DND-41 (cell line): ENCODE measurements at regions not wholly inside any gene's neighbourhood (a gene's known extent, or its start where the extent isn't known, plus 50 kb on each side); places are given as distances from the start of the nearest gene placed in this dataset.

Experiments
- ATAC-seq: fragments of 200-7000 bp; cut with Tn5 transposase; 3 replicates; pipeline ENCODE4 v1.9.1; 2021; ENCODE audit warnings: low read depth; ENCODE audit not compliant: insufficient read depth
- DNase-seq: peaks from one replicate; pipeline ENCODE4 v3.0.0-alpha.2; 2020
- H2AFZ ChIP-seq: 2 replicates; pipeline ENCODE4 v1.6.0; 2012; ENCODE audit warnings: low read depth, low read length
- H3K27ac ChIP-seq: 2 replicates; pipeline ENCODE4 v1.5.1; 2012; ENCODE audit warnings: low read length, inconsistent platforms
- H3K27me3 ChIP-seq: fragments of 200-600 bp; sonication (generic); 2 replicates; pipeline ENCODE4 v1.6.0; 2012; ENCODE audit warnings: low read length, mild to moderate bottlenecking, inconsistent platforms; ENCODE audit not compliant: insufficient read depth, poor library complexity
- H3K36me3 ChIP-seq: 2 replicates; pipeline ENCODE4 v1.5.1; 2012; ENCODE audit warnings: low read length, inconsistent platforms; ENCODE audit not compliant: insufficient read depth
- H3K4me1 ChIP-seq: 2 replicates; pipeline ENCODE4 v1.5.1; 2012; ENCODE audit warnings: mild to moderate bottlenecking, low read length; ENCODE audit not compliant: insufficient read depth
- H3K4me2 ChIP-seq: 2 replicates; pipeline ENCODE4 v1.6.0; 2012; ENCODE audit warnings: mild to moderate bottlenecking, moderate library complexity, low read length, inconsistent platforms; ENCODE audit not compliant: insufficient read depth
- H3K4me3 ChIP-seq, 2 experiments: fragments of 200-600 bp in 1 of 2; shearing (Covaris generic) in 1 of 2; 2 replicates each; pipeline ENCODE4 v1.5.1; 2012 to 2016; ENCODE audit warnings: inconsistent platforms in 2 of 2, low read length in 2 of 2, mild to moderate bottlenecking in 2 of 2, low read depth in 1 of 2, moderate library complexity in 1 of 2
- H3K79me2 ChIP-seq: 2 replicates; pipeline ENCODE4 v1.6.0; 2012; ENCODE audit warnings: low read length, inconsistent platforms; ENCODE audit not compliant: insufficient read depth
- H3K9ac ChIP-seq: 2 replicates; pipeline ENCODE4 v1.6.0; 2012; ENCODE audit warnings: low read depth, mild to moderate bottlenecking, inconsistent platforms, low read length, moderate library complexity
- H3K9me3 ChIP-seq: 2 replicates; pipeline ENCODE4 v1.5.1; 2012; ENCODE audit warnings: low read length, moderate library complexity, mild to moderate bottlenecking, inconsistent platforms; ENCODE audit not compliant: insufficient read depth, severe bottlenecking
- H4K20me1 ChIP-seq: 2 replicates; pipeline ENCODE4 v1.6.0; 2012; ENCODE audit warnings: low read length; ENCODE audit not compliant: insufficient read depth
- EZH2 ChIP-seq: IDR thresholded peaks from 3 replicates; pipeline ENCODE4 v1.6.1; 2012; ENCODE audit warnings: borderline replicate concordance, low read depth, mild to moderate bottlenecking, moderate library complexity, low read length, inconsistent platforms; ENCODE audit not compliant: severe bottlenecking
- TF ChIP-seq, protein P1 (sequence below): IDR thresholded peaks from 2 replicates; pipeline ENCODE4 v1.5.1; 2012; ENCODE audit warnings: borderline replicate concordance, low read length, moderate library complexity, mild to moderate bottlenecking; ENCODE audit not compliant: poor library complexity, severe bottlenecking; ENCODE audit errors: extremely low read depth

DNA sequence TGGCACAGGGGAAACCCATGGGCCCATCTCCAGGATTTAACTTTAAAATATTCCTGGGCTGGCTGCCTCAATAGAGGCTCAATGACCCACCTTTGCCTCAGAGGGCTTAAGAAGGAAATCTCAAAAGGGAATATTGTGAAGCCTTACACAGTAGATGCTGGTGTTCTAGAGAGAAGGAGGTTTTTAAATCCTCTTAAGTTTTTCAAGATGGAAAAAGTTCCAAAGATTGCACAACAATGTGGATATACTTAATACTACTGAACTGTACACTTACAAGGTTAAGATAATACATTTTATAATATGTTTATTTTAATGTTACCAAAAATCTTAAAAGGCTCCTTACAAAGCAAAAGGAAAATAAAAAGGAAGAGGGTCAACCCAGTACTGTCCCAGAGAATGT is 54.9 kb upstream of the LCLAT1 start:
- H3K4me3 ChIP-seq = no peak overlapping the region
- no peaks in the 10 kb centered on the region for H4K20me1 ChIP-seq
- no peaks in the 10 kb centered on the region for H3K79me2 ChIP-seq
- TF ChIP-seq EZH2 = no peak
- no peak overlapping the region for H3K9ac ChIP-seq
- peaks cover 3% of the 10 kb centered on the region; the same call in 1 of the 2 replicates for H3K4me1 ChIP-seq
- H3K27me3 ChIP-seq = no peaks in the 10 kb centered on the region
- no peaks in the 10 kb centered on the region for H3K36me3 ChIP-seq
- DNase-seq (no peak), ATAC-seq (no peak)
- H3K27ac ChIP-seq = no peak overlapping the region
- H2AFZ ChIP-seq = no peak overlapping the region
- no peaks in the 10 kb centered on the region for H3K9me3 ChIP-seq
- H3K4me2 ChIP-seq = no peak overlapping the region

DNA sequence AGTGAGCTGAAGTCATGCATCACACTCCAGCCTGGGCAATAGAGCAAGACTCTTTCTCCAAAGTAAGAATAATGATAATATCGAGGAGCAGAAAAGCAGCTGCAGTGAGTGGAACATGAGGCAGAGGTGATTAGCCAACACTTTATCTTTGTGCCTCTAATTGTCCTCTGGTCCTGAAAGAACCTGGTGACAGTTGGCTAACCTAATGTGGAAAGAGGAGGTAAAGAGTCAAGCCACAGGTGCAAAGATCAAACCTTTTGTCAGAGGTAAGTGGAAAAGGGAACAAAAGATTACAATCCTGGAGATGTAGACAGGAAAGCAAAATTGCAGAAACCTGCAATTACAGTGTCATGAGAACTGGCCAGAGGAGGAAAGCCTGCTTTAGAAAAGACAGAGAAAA is 53.5 kb upstream of the LCLAT1 start:
- no peak overlapping the region for H3K9ac ChIP-seq
- no peaks in the 10 kb centered on the region for H4K20me1 ChIP-seq
- no peaks in the 10 kb centered on the region for H3K79me2 ChIP-seq
- H3K4me1 ChIP-seq = peaks cover 3% of the 10 kb centered on the region; the same call in 1 of the 2 replicates
- no peaks in the 10 kb centered on the region for H3K27me3 ChIP-seq
- ATAC-seq = no peak
- DNase-seq = no peak
- H2AFZ ChIP-seq = no peak overlapping the region
- no peak overlapping the region for H3K27ac ChIP-seq
- H3K4me2 ChIP-seq = no peak overlapping the region
- no peak overlapping the region for H3K4me3 ChIP-seq
- no peaks in the 10 kb centered on the region for H3K36me3 ChIP-seq
- no peak for TF ChIP-seq EZH2
- TF ChIP-seq, protein P1, sequence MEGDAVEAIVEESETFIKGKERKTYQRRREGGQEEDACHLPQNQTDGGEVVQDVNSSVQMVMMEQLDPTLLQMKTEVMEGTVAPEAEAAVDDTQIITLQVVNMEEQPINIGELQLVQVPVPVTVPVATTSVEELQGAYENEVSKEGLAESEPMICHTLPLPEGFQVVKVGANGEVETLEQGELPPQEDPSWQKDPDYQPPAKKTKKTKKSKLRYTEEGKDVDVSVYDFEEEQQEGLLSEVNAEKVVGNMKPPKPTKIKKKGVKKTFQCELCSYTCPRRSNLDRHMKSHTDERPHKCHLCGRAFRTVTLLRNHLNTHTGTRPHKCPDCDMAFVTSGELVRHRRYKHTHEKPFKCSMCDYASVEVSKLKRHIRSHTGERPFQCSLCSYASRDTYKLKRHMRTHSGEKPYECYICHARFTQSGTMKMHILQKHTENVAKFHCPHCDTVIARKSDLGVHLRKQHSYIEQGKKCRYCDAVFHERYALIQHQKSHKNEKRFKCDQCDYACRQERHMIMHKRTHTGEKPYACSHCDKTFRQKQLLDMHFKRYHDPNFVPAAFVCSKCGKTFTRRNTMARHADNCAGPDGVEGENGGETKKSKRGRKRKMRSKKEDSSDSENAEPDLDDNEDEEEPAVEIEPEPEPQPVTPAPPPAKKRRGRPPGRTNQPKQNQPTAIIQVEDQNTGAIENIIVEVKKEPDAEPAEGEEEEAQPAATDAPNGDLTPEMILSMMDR = no peak
- H3K9me3 ChIP-seq = no peaks in the 10 kb centered on the region

GRCh38 chr2:30394096-30394495 is 53.0 kb upstream of the LCLAT1 start:
- Histone ChIP-seq H3K9ac (no peak overlapping the region), H3K4me2 (no peak overlapping the region), H3K9me3 (no peaks in the 10 kb centered on the region), H3K4me3 (no peak overlapping the region), H2AFZ (no peak overlapping the region), H3K4me1 (peaks cover 3% of the 10 kb centered on the region; the same call in 1 of the 2 replicates), H3K27ac (no peak overlapping the region), H4K20me1 (no peaks in the 10 kb centered on the region), H3K36me3 (no peaks in the 10 kb centered on the region), H3K79me2 (no peaks in the 10 kb centered on the region), H3K27me3 (no peaks in the 10 kb centered on the region)
- ATAC-seq (no peak), DNase-seq (no peak)
- TF ChIP-seq, protein P1 = no peak
- no peak for TF ChIP-seq EZH2

- Histone ChIP-seq H2AFZ (no peak overlapping the region), H3K9me3 (no peaks in the 10 kb centered on the region), H3K4me1 (no peaks in the 10 kb centered on the region), H3K9ac (no peak overlapping the region), H3K4me3 (no peak overlapping the region), H3K36me3 (no peaks in the 10 kb centered on the region), H3K27ac (no peak overlapping the region), H4K20me1 (no peaks in the 10 kb centered on the region), H3K27me3 (no peaks in the 10 kb centered on the region), H3K79me2 (no peaks in the 10 kb centered on the region), H3K4me2 (no peak overlapping the region)
- DNase-seq (no peak), ATAC-seq (no peak)
- TF ChIP-seq EZH2 = no peak
- TF ChIP-seq, protein P1 = no peak
These were observed 50.4 kb upstream of the LCLAT1 start for GRCh38 chr2:30396436-30397232.
